GM18867 (cell line): ENCODE measurements at regions not wholly inside any gene's neighbourhood (a gene's known extent, or its start where the extent isn't known, plus 50 kb on each side); places are given as distances from the start of the nearest gene placed in this dataset.
"Not testable (repeated sequence)": the region's sequence is repeated elsewhere in the genome, so short reads cannot be mapped to it uniquely, and the experiment has no call there.

Experiments used
- ATAC-seq: cut with Tn5 transposase; IDR thresholded peaks from one replicate; pipeline ENCODE4 v1.9.1; 2021; ENCODE audit warnings: mild to moderate bottlenecking, moderate library complexity; ENCODE audit not compliant: unreplicated experiment

DNA sequence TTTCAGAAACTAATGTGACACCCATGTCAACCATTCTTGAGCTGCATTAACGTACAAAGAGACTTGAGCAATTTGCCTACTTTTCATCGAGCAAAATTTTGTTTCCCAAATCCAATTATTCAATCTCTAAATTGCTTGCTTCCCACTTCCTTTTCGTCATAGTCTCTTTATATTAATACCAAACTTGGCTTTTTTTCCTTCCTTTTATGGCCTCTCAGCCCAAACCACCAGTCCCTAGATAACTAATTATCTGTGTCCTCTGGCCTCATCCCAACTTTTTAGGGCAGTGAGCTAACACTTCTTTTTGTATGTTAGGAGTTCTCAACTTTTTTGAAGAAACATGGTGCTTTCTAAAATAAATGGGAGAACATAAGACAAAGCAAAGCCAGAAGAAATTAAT lies 155.5 kb upstream of the S1PR3 start:
- no peak for ATAC-seq

DNA sequence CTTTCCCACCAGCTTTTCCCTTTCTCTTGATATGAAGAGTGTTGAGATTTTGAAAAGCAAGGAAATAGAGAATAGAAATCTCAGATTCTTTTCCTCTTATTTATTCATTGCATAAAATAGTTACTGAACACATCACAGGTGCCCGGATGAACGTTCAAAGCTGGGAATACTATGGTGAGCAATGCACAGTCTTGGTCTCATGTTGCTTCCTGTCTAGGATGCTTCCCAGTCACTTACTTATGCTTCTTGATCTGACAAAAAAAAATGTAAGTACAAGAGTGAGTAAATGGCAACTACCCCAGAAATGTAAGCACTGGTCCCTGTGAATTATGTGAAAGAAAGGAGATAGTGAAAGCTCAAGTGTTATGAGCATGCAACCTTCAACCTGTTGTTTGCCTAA lies 153.5 kb upstream of the S1PR3 start:
- ATAC-seq: no peak

DNA sequence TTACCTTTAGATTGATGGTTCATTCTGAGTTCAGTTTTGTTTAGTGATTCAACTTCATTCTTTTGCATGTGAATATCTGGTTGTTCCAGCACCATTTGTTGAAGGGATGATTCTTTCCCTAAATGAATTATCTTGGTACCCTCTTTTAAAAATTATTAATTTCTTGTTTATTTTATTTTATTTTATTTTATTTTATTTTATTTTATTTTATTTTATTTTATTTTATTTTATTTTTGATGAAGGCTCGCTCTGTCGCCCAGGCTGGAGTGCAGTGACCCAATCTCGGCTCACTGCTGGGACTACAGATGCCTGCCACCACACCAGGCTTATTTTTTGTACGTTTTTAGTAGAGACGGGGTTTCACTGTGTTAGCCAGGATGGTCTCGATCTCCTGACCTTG lies 141.4 kb upstream of the S1PR3 start:
- ATAC-seq: not testable (repeated sequence)

DNA sequence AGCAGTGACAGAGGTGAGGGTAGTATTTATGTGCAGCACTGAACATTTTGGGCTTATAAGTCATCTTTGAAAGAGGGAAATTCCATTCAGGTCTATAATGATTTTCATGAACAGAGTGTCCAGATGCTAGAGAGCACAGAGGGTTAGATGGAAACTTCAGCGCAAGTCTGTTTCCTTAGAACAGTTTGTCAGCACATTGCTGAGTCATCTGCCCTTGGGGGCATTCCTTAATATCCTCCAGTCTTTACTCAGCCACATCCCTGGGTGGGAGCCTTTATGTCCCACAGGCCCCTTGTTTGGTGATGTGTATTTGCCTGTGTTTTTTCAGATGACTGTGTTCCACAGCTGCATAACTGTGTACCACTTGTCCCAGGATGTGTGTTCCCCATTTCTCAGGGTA lies 138.5 kb upstream of the S1PR3 start:
- ATAC-seq: no peak

DNA sequence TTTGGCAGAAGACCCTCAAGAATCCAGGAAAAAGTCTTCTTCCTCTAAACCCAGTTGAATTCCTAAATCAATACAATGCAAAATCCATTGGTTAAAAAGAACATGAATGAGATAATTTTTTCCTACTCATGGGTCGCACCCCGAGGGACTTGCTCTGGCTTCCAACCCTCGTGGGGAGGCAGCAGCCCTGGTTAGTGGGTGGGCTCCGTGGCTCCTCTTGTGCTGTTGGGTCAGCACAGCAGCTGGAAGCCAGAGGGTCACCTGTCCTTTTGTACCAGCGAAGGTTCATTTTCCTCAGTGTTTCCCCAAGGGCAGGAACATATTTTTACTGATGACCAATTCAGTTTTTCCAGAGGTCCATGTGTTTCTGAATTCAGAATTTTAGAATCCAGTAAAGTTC lies 120.6 kb upstream of the S1PR3 start:
- ATAC-seq: no peak

DNA sequence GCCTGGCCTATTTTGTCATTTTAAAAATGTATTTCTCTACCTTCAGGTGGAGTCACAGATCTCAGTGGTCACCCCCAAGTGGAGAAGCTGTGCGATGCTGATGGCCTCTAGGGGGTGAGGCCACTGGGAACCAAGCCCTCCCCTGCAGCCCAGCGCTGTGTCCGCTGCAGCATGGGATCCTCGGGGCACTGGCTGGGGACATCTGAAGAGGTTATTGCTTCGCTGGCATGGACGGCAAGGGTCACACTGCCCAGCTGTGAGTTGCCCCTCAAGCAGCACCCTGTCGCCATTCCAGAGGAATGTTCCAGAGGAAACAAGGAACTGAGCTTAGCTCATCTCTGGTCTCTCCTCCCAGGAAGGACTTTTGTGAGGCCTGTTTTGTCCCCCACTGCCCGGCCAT lies 119.6 kb upstream of the S1PR3 start:
- no peak for ATAC-seq

DNA sequence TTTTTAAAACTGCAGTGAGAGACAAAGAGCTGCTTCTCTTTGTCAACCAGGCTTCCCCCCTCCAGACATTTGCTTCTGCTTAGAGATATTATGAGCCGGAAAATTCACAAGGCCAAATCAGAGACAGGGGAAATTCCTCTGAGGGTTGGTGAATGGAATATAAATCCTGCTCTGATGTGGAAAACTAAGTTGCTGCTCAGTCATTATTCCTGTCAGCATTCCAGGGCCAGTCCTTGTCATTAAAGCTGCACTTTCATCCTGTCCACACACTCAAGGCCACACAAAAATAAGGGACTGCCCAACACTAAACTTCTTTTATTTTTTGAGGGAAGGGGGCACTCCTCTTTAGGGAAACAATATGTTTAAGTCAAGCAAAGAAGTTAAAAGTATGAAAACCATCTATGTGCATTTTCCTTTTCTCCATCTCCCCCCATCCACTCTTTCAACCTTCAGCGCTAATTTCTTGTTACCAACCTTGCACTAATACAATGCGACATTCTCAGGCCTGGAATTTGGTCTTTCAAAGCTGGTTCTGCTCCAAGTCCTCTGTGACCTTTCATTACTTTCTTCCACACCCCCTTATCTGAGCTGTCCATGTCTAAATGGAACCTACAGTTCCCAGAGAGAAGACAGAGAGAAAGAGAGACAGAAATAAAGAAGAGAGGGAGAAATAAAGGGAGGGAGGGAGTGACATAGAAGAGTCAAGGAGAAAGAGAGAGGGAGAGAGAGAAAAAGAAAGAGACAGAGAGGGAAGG lies 118.9 kb upstream of the S1PR3 start:
- ATAC-seq: no peak

DNA sequence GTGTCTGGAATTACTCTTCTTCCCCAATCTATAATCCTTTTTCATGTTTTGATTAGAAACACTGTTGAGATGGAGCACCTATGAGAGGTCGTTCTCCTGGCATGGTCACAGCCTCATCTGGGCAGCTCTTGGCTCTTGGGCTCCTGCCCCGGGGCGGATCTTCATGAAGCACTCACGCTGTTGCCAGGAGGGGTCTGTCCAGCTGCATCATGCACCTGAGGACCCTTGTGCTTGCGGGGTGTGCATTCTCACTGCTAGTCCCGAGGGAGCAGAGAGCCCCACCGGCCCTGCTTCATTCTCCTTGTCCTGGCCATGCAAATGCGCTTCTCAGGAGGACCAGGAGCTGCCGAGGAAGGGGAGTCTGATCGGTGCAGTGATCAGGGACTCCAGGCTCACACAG lies 117.6 kb upstream of the S1PR3 start:
- ATAC-seq: no peak

DNA sequence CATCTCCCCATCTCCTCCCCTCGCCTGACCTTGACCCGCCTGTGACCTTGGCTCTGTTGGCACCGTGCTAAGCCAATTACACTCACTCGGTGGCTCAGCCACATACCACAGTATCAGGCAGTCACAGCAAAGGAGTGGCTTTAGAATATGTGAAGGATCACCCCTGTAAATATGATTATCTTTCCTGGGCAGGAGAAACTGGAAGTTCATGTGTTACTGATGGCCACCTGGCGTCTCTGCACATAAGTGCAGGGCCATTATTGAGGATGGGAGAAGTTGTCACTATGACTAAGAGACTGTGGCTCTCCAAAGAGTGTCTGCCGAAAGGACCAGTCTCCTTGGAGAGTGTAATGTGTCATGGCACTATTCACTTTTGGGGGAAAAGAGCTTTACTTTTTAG lies 116.9 kb upstream of the S1PR3 start:
- ATAC-seq: no peak

DNA sequence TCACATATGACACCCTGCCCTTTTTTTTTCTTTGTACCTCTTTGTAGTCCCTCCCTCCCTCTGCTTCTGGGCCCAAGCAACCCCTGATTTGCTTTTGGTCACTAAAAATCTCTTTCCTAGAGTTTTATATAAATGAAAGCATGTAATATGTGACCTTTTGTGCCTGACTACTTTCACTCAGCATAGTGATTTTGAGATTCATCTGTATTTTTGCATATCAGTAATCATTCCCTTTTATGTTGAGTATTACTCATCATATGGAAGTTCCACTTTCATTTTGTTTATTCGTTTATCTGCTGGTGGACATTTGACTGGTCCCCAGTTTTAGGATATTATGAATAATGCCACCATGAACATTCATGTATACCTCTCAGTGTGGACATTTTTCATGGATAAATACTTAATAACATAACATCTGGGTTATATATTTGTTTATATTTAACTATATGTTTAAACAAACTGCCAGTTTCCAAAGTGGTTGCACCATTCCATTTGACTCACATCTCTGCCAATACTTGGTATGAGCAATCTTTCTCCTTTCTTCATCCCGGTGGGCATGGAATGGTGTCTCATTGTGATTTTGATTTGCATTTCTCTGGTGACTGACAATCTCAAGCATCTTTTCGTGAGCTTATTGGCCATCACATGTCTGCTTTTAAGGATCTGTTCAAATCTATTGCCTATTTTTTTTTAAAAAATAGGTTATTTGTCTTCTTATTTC lies 115.7 kb upstream of the S1PR3 start:
- no peak for ATAC-seq

DNA sequence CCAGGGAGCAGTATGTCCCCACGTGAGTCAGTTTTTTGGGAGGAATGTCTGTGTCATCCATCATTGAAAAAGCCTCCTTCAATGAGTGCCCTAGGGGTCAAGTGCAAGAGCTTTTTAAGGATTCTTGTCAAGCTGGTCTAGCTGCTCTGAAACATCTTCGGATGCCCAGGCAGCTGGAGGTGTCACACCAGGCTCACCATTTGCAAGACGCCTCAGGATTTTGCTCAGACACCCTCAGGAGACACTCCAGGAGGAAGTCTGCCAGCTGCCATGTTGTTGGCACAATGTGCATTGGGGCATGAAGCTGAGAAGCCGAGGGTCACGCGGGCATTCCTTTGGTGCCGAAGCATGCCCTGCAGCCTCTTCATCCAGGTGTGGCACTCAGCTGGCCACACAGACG lies 111.1 kb upstream of the S1PR3 start:
- no peak for ATAC-seq

DNA sequence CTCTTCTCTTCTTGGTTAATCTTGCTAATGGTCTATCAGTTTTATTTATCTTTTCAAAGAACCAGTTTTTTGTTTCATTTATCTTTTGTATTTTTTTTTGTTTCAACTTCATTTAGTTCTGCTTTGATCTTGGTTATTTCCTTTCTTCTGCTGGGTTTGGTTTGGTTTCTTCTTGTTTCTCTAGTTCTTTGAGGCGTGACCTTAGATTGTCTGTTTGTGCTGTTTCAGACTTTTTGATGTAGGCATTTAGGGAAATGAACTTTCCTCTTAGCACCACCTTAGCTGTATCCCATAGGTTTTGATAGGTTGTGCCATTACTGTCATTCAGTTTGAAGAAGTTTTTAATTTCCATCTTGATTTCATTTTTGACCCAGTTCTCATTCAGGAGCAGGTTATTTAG lies 107.0 kb upstream of the S1PR3 start:
- ATAC-seq: not testable (repeated sequence)

DNA sequence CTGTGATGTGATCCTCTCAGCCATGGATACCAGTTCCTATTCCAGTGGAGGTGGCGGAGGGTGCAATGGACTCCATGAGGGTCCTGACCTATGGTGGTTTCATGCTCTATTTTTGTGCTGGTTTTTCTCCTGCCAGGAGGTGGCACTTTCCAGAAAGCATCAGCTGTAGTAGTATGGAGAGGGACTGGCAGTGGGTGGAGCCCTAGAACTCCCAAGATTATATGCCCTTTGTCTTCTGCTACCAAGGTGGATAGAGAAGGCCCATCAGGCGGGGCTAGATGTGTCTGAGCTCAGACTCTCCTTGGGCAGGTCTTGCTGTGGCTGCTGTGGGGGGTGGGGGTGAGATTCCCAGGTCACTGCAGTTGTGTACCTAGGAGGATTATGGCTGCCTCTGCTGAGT lies 104.5 kb upstream of the S1PR3 start:
- ATAC-seq: not testable (repeated sequence)

DNA sequence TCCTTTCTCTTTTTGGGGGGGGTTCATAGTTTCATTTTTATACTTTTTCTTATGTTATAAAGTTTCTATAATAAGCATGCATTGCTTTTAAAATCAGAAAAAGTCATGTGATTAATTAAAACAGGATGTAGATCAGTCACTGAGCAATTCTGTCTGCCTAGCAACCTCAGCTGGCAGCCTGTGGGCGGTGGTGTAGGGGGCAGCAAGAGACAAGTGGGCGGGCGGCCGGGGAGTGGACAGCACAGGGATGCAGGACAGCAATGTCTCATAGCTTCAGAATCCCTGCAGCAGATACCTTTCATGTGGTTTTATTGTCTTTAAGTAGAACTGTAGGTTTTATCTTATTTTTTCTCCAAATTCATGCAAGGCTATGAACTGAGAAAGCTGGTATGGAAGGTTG lies 101.9 kb upstream of the S1PR3 start:
- no peak for ATAC-seq

DNA sequence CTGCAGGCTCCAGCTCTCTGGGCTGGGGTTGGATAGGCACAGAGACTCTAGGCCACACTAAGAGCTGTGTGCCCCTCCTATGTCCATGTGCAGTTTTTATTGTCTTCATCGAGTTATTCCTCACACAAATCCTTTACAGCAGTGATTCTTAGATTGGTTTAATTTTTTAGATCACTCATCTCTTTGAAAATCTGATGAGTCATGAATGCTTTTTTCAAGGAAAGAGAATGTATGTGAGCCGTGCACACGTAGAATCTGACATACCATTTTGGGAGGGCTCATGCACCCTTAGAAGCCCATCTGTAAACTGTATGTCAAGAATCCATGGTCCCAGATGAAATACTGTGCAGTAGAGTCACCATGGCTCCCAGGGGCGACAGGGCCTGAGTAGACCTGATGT lies 100.7 kb upstream of the S1PR3 start:
- no peak for ATAC-seq

DNA sequence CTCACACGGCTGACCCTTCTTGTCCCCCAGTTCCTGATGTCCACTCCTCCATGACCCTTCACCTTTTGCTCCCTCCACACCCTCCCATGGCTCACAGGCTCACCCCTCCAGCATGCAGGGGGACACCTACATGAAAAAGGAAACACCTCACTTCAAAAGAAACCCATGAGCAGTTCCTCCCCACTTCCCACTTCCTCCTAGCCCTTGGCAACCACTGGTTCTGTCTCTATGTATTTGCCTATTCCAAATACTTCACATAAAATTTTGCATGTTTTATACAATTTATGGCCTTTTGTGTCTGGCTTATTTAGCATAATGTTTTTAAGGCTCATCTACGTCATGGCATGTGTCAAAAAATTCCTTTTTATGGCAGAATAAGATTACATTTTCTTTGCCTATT lies 100.2 kb upstream of the S1PR3 start:
- no peak for ATAC-seq

DNA sequence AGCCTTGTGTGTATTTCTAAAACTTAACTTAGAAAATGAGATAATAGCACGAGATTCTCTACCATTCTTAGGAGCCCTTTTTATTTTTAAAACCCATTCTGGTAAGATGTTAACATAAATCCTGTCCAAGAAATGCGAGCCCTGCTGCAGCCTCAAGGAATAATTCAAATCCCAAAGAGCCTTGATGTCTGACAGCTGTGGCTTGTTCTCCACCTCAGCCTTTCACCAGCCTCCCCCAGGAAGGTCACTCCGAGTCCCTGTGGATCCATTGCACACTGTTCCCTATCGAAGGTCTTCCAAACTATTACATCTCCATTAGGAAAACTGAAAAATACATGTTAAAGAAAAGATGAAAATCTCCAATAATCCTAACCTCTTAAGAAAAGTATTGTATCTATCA lies 98.5 kb upstream of the S1PR3 start:
- no peak for ATAC-seq

DNA sequence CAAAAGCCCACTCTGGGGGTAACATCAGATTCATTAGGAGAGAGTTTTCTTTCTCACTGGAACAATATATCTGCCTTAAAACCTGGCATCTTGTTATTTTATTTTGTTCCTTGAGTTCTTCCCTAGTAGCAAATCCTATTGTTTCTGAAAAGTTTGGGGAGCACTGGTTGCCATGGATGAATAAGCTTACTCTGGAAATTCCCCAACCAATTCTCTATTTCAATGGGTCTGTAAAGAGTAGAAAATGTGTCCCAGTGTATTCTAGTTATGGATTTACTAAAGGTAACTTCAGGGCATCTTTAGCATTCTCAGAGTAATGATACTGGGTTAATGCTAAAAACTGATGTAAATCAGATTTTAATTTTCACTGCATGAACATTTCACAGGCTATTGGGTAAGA lies 94.2 kb upstream of the S1PR3 start:
- ATAC-seq: no peak

DNA sequence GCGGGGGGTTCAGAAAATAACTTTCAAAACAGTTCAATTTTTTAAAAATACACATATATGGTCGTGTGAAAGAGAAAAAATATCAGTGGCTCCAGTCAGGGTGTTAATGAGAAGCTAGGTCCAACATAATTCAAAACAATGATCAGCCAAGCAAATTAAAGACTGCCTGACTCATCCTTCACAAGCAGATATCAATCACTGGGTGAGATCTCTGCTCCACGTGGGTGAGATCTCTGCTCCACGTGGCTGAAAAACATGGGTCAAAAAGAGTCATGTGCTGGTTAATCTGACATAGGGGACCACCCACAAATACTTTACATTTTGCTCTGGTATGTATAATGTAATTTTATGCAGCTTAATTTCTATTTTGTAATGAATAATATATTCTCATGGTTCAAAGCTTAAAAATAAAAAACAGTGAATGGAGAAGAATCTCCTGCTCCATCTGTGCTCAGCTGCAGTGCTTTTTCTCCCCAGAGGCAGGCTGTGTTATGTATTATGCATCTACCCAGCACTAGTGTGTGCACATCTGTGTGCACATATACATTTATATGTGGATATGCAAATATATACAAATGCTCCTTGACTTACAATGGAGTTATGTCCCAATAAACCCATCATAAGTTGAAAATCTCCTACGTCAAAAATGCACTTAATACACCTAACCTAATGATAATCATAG lies 93.1 kb upstream of the S1PR3 start:
- no peak for ATAC-seq

DNA sequence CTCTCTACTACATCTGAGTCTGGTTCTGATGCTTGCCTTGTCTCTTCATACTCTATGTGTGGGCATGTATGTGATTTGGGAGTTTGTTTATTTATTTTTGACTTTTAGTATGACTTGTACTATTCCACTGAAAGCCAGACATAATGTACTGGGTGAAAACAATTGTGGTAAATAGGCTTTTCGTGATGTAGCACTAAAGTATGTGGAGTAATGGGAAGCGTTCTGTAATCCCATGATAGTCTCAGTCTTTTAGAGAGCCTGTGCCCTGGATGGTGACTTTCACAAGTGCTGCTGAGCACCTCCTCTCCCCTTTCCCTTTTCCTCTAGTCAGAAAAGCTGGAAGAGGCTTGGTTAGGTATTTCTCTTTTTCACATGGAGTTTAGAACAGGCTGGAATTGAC lies 85.8 kb upstream of the S1PR3 start:
- no peak for ATAC-seq

DNA sequence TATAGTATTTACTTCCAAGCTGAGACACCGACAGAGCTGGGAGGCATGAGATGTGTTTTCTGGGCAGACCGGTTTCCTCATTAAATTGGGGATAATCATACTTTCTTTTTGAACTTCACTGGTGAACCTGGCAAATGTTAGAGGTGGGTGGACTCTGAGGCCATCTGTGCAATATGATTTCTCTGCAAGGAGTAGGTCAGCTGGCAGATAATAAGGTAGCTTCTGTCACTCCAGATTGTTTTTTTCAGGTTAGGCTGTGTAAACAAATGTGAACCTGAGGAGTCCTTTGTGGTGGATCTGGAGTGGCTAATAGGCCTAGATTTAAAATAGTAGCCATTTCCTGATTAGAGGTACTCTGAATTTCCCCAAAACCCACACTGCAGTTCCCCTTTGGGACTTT lies 75.4 kb upstream of the S1PR3 start:
- no peak for ATAC-seq

DNA sequence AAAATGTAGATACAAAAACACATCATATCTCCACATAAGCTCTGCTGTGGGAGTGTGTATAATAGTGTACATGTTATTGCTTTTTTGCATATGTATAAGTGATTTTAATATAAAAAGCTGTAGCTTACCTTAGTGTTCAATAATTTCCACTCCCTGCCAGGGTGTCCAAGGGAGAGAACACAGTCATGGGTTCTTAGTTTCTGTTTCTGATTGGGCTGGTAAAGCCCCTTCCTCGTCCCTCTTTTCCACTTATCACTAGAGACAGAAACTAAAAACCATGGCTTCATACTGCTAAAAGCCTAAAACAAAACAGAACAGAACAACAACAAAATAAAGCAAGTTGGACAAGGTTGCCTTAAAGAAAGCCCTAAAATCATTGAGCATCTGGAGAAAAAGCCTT lies 74.4 kb upstream of the S1PR3 start:
- no peak for ATAC-seq
